NT2/D1 (cell line): ENCODE measurements at regions not wholly inside any gene's neighbourhood (a gene's known extent, or its start where the extent isn't known, plus 50 kb on each side); places are given as distances from the start of the nearest gene placed in this dataset.

Experiments used
- SUZ12 ChIP-seq: IDR thresholded peaks from 2 replicates; pipeline ENCODE4 v1.6.1; 2011; ENCODE audit not compliant: insufficient read length, insufficient read depth; ENCODE audit errors: extremely low read depth
- YY1 ChIP-seq: IDR thresholded peaks from 2 replicates; pipeline ENCODE4 v1.6.1; 2011; ENCODE audit not compliant: insufficient read length, insufficient read depth

DNA sequence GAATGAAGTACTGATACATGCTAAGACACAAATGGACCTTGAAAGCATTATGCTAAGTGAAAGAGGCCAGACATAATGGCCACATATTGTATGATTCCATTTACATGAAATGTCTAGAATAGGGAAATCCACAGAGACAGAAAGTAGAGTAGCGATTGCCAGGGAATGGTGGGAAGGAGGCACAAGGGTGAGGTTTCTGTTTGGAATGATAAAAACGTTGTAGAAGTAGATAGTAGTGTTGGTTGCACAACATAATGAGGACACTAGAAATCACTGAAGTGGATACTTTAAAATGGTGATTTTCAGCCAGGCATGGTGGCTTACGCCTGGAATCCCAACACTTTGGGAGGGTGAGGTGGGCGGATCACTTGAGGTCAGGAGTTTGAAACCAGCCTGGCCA lies 97.6 kb upstream of the VANGL1 start:
- TF ChIP-seq YY1 (no peak), SUZ12 (no peak)
